ENCODE measurements at regions not wholly inside any gene's neighbourhood (a gene's known extent, or its start where the extent isn't known, plus 50 kb on each side); places are given as distances from the start of the nearest gene placed in this dataset.

- Mint-ChIP-seq H3K9me3 (no peaks in the 10 kb centered on the region), H3K4me3 (no peak overlapping the region), H3K4me1 (peaks cover 2% of the 10 kb centered on the region), H3K27me3 (ENCODE audit: low read depth) (peaks cover 38% of the 10 kb centered on the region), H3K36me3 (no peaks in the 10 kb centered on the region), H3K27ac (no peak overlapping the region)
- DNase-seq (ENCODE audit: low spot score in 2 of 2, unreplicated experiment in 2 of 2), result no peak
- TF ChIP-seq CTCF (IDR thresholded peaks at IDR 0.05; ENCODE audit: unreplicated experiment), result no peak
These were observed 116.7 kb downstream of the SPCS3 start for GRCh38 chr4:176436293-176436973.

- Mint-ChIP-seq H3K27ac (no peak overlapping the region), H3K36me3 (no peaks in the 10 kb centered on the region), H3K9me3 (no peaks in the 10 kb centered on the region), H3K4me1 (peaks cover 2% of the 10 kb centered on the region), H3K27me3 (ENCODE audit: low read depth) (peaks cover 29% of the 10 kb centered on the region), H3K4me3 (no peak overlapping the region)
- no peak for TF ChIP-seq CTCF (IDR thresholded peaks at IDR 0.05; ENCODE audit: unreplicated experiment)
- DNase-seq (ENCODE audit: low spot score in 2 of 2, unreplicated experiment in 2 of 2), result no peak
These were observed 118.0 kb downstream of the SPCS3 start for GRCh38 chr4:176437756-176438155.

GRCh38 chr4:176438401-176438800, 118.6 kb downstream of the SPCS3 start:
- H3K36me3 Mint-ChIP-seq, result no peaks in the 10 kb centered on the region
- DNase-seq (ENCODE audit: low spot score in 2 of 2, unreplicated experiment in 2 of 2), result no peak
- H3K4me3 Mint-ChIP-seq, result no peak overlapping the region
- H3K27me3 Mint-ChIP-seq (ENCODE audit: low read depth), result peaks cover 25% of the 10 kb centered on the region
- H3K4me1 Mint-ChIP-seq, result peaks cover 2% of the 10 kb centered on the region
- no peak overlapping the region for H3K27ac Mint-ChIP-seq
- H3K9me3 Mint-ChIP-seq, result no peaks in the 10 kb centered on the region
- no peak for TF ChIP-seq CTCF (IDR thresholded peaks at IDR 0.05; ENCODE audit: unreplicated experiment)

- no peak for DNase-seq (ENCODE audit: low spot score in 2 of 2, unreplicated experiment in 2 of 2)
- Mint-ChIP-seq H3K27ac (no peak overlapping the region), H3K9me3 (no peaks in the 10 kb centered on the region), H3K4me3 (no peak overlapping the region), H3K4me1 (peaks cover 2% of the 10 kb centered on the region), H3K27me3 (ENCODE audit: low read depth) (peaks cover 20% of the 10 kb centered on the region), H3K36me3 (no peaks in the 10 kb centered on the region)
- TF ChIP-seq CTCF (IDR thresholded peaks at IDR 0.05; ENCODE audit: unreplicated experiment), result no peak
These were observed 119.8 kb downstream of the SPCS3 start for GRCh38 chr4:176439611-176440010.

GRCh38 chr4:176440698-176441097, 120.9 kb downstream of the SPCS3 start:
- Mint-ChIP-seq H3K36me3 (no peaks in the 10 kb centered on the region), H3K27ac (no peak overlapping the region), H3K9me3 (no peaks in the 10 kb centered on the region), H3K27me3 (ENCODE audit: low read depth) (peaks cover 11% of the 10 kb centered on the region), H3K4me1 (peaks cover 2% of the 10 kb centered on the region), H3K4me3 (no peak overlapping the region)
- TF ChIP-seq CTCF (IDR thresholded peaks at IDR 0.05; ENCODE audit: unreplicated experiment), result no peak
- no peak for DNase-seq (ENCODE audit: low spot score in 2 of 2, unreplicated experiment in 2 of 2)

GRCh38 chr4:176441594-176441993, 121.8 kb downstream of the SPCS3 start:
- Mint-ChIP-seq H3K4me3 (no peak overlapping the region), H3K36me3 (no peaks in the 10 kb centered on the region), H3K27me3 (ENCODE audit: low read depth) (peaks cover 8% of the 10 kb centered on the region), H3K9me3 (no peaks in the 10 kb centered on the region), H3K27ac (no peak overlapping the region), H3K4me1 (peaks cover under 1% of the 10 kb centered on the region)
- no peak for DNase-seq (ENCODE audit: low spot score in 2 of 2, unreplicated experiment in 2 of 2)
- no peak for TF ChIP-seq CTCF (IDR thresholded peaks at IDR 0.05; ENCODE audit: unreplicated experiment)
